Naive B cell (primary cell): ENCODE measurements at regions not wholly inside any gene's neighbourhood (a gene's known extent, or its start where the extent isn't known, plus 50 kb on each side); places are given as distances from the start of the nearest gene placed in this dataset.
A peak's percentile ranks its signal among the peaks of the same experiment; 100 is the strongest.

Source experiments
- ATAC-seq, 2 donors: fragments of 150-1000 bp; cut with Tn5 transposase; 2 replicates each; pipeline ENCODE4 v1.10.0; 2021; ENCODE audit warnings: low read depth in 2 of 2, mild to moderate bottlenecking in 2 of 2, moderate library complexity in 2 of 2
- DNase-seq: peaks from one replicate; pipeline ENCODE4 v3.0.0; 2022
- H3K27ac Mint-ChIP-seq, 6 donors: one replicate each; pipeline ENCODE4 v1.8.0; 2020 to 2022; ENCODE audit warnings: mild to moderate bottlenecking in 6 of 6, mixed read lengths in 6 of 6, moderate library complexity in 5 of 6, inconsistent platforms in 2 of 6
- H3K27me3 Mint-ChIP-seq, 3 donors: one replicate each; pipeline ENCODE4 v1.8.0; 2021 to 2022; ENCODE audit warnings: mixed read lengths in 3 of 3, mild to moderate bottlenecking in 1 of 3
- H3K36me3 Mint-ChIP-seq, 2 donors: one replicate each; pipeline ENCODE4 v1.8.0; 2020 to 2022; ENCODE audit warnings: mixed read lengths in 2 of 2, inconsistent platforms in 1 of 2, mild to moderate bottlenecking in 1 of 2
- H3K4me1 Mint-ChIP-seq, 3 donors: one replicate each; pipeline ENCODE4 v1.8.0; 2020 to 2022; ENCODE audit warnings: mixed read lengths in 3 of 3, inconsistent platforms in 1 of 3, mild to moderate bottlenecking in 1 of 3, moderate library complexity in 1 of 3
- H3K4me3 Mint-ChIP-seq, 8 donors: one replicate each; pipeline ENCODE4 v1.8.0; 2020 to 2022; ENCODE audit warnings: mild to moderate bottlenecking in 8 of 8, mixed read lengths in 8 of 8, moderate library complexity in 8 of 8, inconsistent platforms in 2 of 8
- H3K9me3 Mint-ChIP-seq, 7 donors: one replicate each; pipeline ENCODE4 v1.8.0; 2020 to 2022; ENCODE audit warnings: mixed read lengths in 7 of 7, mild to moderate bottlenecking in 5 of 7, inconsistent platforms in 2 of 7, moderate library complexity in 1 of 7

GRCh38 chr17:79252886-79253285, 178.3 kb downstream of the ENGASE start:
- H3K36me3 Mint-ChIP-seq = no peaks in the 10 kb centered on the region
- peak overlapping the region in 1 of 8 donors; percentile 30 for H3K4me3 Mint-ChIP-seq
- ATAC-seq (peak in 1 of 2 donors; percentile 25), DNase-seq (no peak)
- H3K27me3 Mint-ChIP-seq = peaks cover 18 to 70% (median 67%) of the 10 kb centered on the region in 3 donors
- no peak overlapping the region for H3K27ac Mint-ChIP-seq
- no peaks in the 10 kb centered on the region for H3K9me3 Mint-ChIP-seq
- H3K4me1 Mint-ChIP-seq = peaks cover 0 to 14% (median 5%) of the 10 kb centered on the region in 3 donors

GRCh38 chr17:79251824-79252223, 177.2 kb downstream of the ENGASE start:
- Mint-ChIP-seq H3K4me1 (peaks cover 0 to 14% (median 5%) of the 10 kb centered on the region in 3 donors), H3K36me3 (no peaks in the 10 kb centered on the region), H3K9me3 (no peaks in the 10 kb centered on the region), H3K27ac (no peak overlapping the region), H3K27me3 (peaks cover 18 to 68% (median 62%) of the 10 kb centered on the region in 3 donors), H3K4me3 (no peak overlapping the region)
- DNase-seq = no peak
- no peak for ATAC-seq

- H3K27me3 Mint-ChIP-seq = peaks cover 22 to 59% (median 53%) of the 10 kb centered on the region in 3 donors
Measured at GRCh38 chr17:79249929-79250521, 175.4 kb downstream of the ENGASE start.

GRCh38 chr17:79248843-79249493, 174.3 kb downstream of the ENGASE start:
- H3K27me3 Mint-ChIP-seq = peaks cover 22 to 55% (median 54%) of the 10 kb centered on the region in 3 donors
- H3K4me1 Mint-ChIP-seq = peaks cover 0 to 14% (median 5%) of the 10 kb centered on the region in 3 donors
- H3K4me3 Mint-ChIP-seq = no peak overlapping the region
- no peak overlapping the region for H3K27ac Mint-ChIP-seq
- ATAC-seq (no peak), DNase-seq (no peak)
- peaks cover 0 to 1% (median 0%) of the 10 kb centered on the region in 7 donors for H3K9me3 Mint-ChIP-seq
- H3K36me3 Mint-ChIP-seq = no peaks in the 10 kb centered on the region

More at GRCh38 chr17:79249929-79250521, 175.4 kb downstream of the ENGASE start:
- no peaks in the 10 kb centered on the region for H3K36me3 Mint-ChIP-seq
- ATAC-seq (no peak), DNase-seq (no peak)
- no peak overlapping the region for H3K4me3 Mint-ChIP-seq
- H3K9me3 Mint-ChIP-seq = peaks cover 0 to 1% (median 0%) of the 10 kb centered on the region in 7 donors
- peaks cover 0 to 14% (median 5%) of the 10 kb centered on the region in 3 donors for H3K4me1 Mint-ChIP-seq
- no peak overlapping the region for H3K27ac Mint-ChIP-seq

- H3K36me3 Mint-ChIP-seq = no peaks in the 10 kb centered on the region
- DNase-seq = no peak
- peaks cover 16 to 44% (median 33%) of the 10 kb centered on the region in 3 donors for H3K27me3 Mint-ChIP-seq
- H3K9me3 Mint-ChIP-seq = peaks cover 0 to 1% (median 0%) of the 10 kb centered on the region in 7 donors
- ATAC-seq = no peak
- H3K4me1 Mint-ChIP-seq = peaks cover 0 to 3% (median 0%) of the 10 kb centered on the region in 3 donors
- H3K27ac Mint-ChIP-seq = no peak overlapping the region
- H3K4me3 Mint-ChIP-seq = peak overlapping the region in 1 of 8 donors; percentile 56
Measured at GRCh38 chr17:79246225-79247190, 171.9 kb downstream of the ENGASE start.

- no peak for ATAC-seq
- H3K27ac Mint-ChIP-seq = no peak overlapping the region
- no peaks in the 10 kb centered on the region for H3K36me3 Mint-ChIP-seq
- no peak overlapping the region for H3K4me3 Mint-ChIP-seq
- H3K4me1 Mint-ChIP-seq = peaks cover 0 to under 1% (median 0%) of the 10 kb centered on the region in 3 donors
- peaks cover 0 to 2% (median 0%) of the 10 kb centered on the region in 7 donors for H3K9me3 Mint-ChIP-seq
- DNase-seq = no peak
- H3K27me3 Mint-ChIP-seq = peaks cover 8 to 36% (median 23%) of the 10 kb centered on the region in 3 donors
Measured at GRCh38 chr17:79244665-79245064, 170.0 kb downstream of the ENGASE start.

- ATAC-seq = no peak
- peaks cover 0 to 2% (median 0%) of the 10 kb centered on the region in 7 donors for H3K9me3 Mint-ChIP-seq
- H3K4me3 Mint-ChIP-seq = no peak overlapping the region
- H3K4me1 Mint-ChIP-seq = no peaks in the 10 kb centered on the region
- H3K27ac Mint-ChIP-seq = no peak overlapping the region
- H3K36me3 Mint-ChIP-seq = no peaks in the 10 kb centered on the region
- no peak for DNase-seq
- H3K27me3 Mint-ChIP-seq = peaks cover 8 to 33% (median 20%) of the 10 kb centered on the region in 3 donors
Measured at GRCh38 chr17:79243996-79244395, 169.4 kb downstream of the ENGASE start.

- Mint-ChIP-seq H3K27ac (peak overlapping the region in 1 of 6 donors; percentile 60), H3K9me3 (peaks cover 0 to 2% (median 0%) of the 10 kb centered on the region in 7 donors), H3K4me3 (no peak overlapping the region), H3K27me3 (peaks cover 8 to 33% (median 22%) of the 10 kb centered on the region in 3 donors), H3K4me1 (no peaks in the 10 kb centered on the region), H3K36me3 (no peaks in the 10 kb centered on the region)
- ATAC-seq (no peak), DNase-seq (no peak)
Measured at GRCh38 chr17:79243603-79243990, 169.0 kb downstream of the ENGASE start.

GRCh38 chr17:79242873-79243602, 168.4 kb downstream of the ENGASE start:
- Mint-ChIP-seq H3K4me1 (no peaks in the 10 kb centered on the region), H3K4me3 (no peak overlapping the region), H3K27me3 (peaks cover 8 to 33% (median 21%) of the 10 kb centered on the region in 3 donors), H3K9me3 (peaks cover 0 to 2% (median 0%) of the 10 kb centered on the region in 7 donors), H3K27ac (peak overlapping the region in 1 of 6 donors; percentile 33), H3K36me3 (no peaks in the 10 kb centered on the region)
- peak; percentile 61 for ATAC-seq
- no peak for DNase-seq

GRCh38 chr17:79242393-79242792, 167.8 kb downstream of the ENGASE start:
- Mint-ChIP-seq H3K9me3 (peaks cover 0 to 2% (median 0%) of the 10 kb centered on the region in 7 donors), H3K27me3 (peaks cover 8 to 33% (median 16%) of the 10 kb centered on the region in 3 donors), H3K4me1 (no peaks in the 10 kb centered on the region), H3K27ac (no peak overlapping the region), H3K36me3 (no peaks in the 10 kb centered on the region), H3K4me3 (no peak overlapping the region)
- DNase-seq (no peak), ATAC-seq (no peak)

- peaks cover 8 to 33% (median 16%) of the 10 kb centered on the region in 3 donors for H3K27me3 Mint-ChIP-seq
- H3K27ac Mint-ChIP-seq = no peak overlapping the region
- peaks cover 0 to 2% (median 0%) of the 10 kb centered on the region in 7 donors for H3K9me3 Mint-ChIP-seq
- H3K4me1 Mint-ChIP-seq = no peaks in the 10 kb centered on the region
- H3K4me3 Mint-ChIP-seq = no peak overlapping the region
- DNase-seq (no peak), ATAC-seq (no peak)
- H3K36me3 Mint-ChIP-seq = no peaks in the 10 kb centered on the region
Measured at GRCh38 chr17:79241616-79242015, 167.0 kb downstream of the ENGASE start.

- Mint-ChIP-seq H3K27ac (no peak overlapping the region), H3K4me3 (no peak overlapping the region), H3K36me3 (no peaks in the 10 kb centered on the region), H3K9me3 (peaks cover 0 to 2% (median 0%) of the 10 kb centered on the region in 7 donors), H3K4me1 (no peaks in the 10 kb centered on the region), H3K27me3 (peaks cover 4 to 32% (median 9%) of the 10 kb centered on the region in 3 donors)
- DNase-seq (no peak), ATAC-seq (no peak)
Measured at GRCh38 chr17:79239205-79239604, 164.6 kb downstream of the ENGASE start.
